ENCODE measurements at regions not wholly inside any gene's neighbourhood (a gene's known extent, or its start where the extent isn't known, plus 50 kb on each side); places are given as distances from the start of the nearest gene placed in this dataset.

DNA sequence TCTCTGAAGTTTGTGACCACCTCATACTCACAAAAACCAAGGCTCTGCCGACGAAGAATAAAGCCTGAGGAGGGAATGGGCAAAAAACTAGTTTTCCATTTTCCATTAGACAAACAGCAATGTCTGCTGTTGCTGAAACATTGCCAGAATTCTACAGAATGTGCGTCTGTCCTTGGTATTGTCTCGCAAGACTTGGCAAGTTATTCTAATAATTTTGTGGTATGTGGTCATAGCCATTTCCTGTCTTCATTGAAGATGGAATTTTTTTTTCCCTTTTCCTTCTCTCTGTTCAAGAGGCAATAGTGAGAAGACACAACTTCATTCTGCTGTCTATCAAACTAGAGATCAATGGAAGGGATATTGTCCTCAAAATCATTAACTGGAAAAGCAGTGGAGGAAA is 296.1 kb downstream of the RND3 start:
- TF ChIP-seq, protein P1, sequence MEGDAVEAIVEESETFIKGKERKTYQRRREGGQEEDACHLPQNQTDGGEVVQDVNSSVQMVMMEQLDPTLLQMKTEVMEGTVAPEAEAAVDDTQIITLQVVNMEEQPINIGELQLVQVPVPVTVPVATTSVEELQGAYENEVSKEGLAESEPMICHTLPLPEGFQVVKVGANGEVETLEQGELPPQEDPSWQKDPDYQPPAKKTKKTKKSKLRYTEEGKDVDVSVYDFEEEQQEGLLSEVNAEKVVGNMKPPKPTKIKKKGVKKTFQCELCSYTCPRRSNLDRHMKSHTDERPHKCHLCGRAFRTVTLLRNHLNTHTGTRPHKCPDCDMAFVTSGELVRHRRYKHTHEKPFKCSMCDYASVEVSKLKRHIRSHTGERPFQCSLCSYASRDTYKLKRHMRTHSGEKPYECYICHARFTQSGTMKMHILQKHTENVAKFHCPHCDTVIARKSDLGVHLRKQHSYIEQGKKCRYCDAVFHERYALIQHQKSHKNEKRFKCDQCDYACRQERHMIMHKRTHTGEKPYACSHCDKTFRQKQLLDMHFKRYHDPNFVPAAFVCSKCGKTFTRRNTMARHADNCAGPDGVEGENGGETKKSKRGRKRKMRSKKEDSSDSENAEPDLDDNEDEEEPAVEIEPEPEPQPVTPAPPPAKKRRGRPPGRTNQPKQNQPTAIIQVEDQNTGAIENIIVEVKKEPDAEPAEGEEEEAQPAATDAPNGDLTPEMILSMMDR (IDR thresholded peaks at IDR 0.05; ENCODE audit: low read depth, low read length, missing control alignments) = no peak
- in situ Hi-C loops (cut with HindIII; ENCODE audit: low sequenced_read_pairs) = no loop called here
- DNase-seq (ENCODE audit: low read depth) = peak; percentile 80
- no peak overlapping the region for H3K4me3 ChIP-seq (ENCODE audit: low read depth, low read length)

DNA sequence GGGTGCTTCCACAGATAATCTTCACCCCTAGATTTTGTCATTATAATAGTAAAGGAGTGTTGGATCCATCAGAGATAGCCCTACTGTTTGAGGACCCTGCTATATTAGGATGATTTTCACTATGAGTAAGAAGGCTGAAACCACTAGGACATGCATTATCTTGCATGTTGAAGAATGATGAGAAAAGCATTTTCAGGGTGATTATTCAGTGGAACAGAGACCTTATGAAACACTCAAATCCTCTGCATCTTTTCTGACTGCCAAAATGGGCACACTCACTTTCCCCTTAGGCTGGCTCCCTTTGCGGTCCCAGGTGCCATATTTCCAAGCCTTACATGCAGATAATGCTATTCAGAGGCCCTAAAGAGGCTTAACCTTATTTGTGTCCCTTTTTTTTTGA is 296.9 kb downstream of the RND3 start:
- no peak overlapping the region for H3K4me3 ChIP-seq (ENCODE audit: low read depth, low read length)
- TF ChIP-seq, protein P1 (IDR thresholded peaks at IDR 0.05; ENCODE audit: low read depth, low read length, missing control alignments) = no peak
- no peak for DNase-seq (ENCODE audit: low read depth)
- in situ Hi-C loops (cut with HindIII; ENCODE audit: low sequenced_read_pairs) = no loop called here

DNA sequence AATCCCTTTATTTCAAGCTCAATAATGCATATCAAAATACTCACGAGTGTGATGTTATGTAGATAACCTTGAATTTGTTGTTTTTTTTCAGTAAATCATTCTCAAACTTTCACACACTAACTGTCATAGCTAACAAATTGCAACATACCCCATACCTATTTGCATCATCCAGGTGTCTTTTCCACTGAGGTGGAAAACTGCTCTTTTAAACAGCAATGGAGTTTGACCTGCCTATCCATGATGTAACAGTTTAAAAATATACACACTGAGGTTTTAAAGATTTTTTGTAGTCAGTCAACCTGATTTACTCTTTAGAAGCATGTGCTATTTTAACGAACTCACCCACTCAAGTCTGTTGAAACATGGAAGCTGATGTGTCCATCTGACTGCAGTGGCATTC is 298.7 kb downstream of the RND3 start:
- in situ Hi-C loops (cut with HindIII; ENCODE audit: low sequenced_read_pairs) = no loop called here
- H3K4me3 ChIP-seq (ENCODE audit: low read depth, low read length) = no peak overlapping the region
- TF ChIP-seq, protein P1 (IDR thresholded peaks at IDR 0.05; ENCODE audit: low read depth, low read length, missing control alignments) = no peak
- DNase-seq (ENCODE audit: low read depth) = no peak

DNA sequence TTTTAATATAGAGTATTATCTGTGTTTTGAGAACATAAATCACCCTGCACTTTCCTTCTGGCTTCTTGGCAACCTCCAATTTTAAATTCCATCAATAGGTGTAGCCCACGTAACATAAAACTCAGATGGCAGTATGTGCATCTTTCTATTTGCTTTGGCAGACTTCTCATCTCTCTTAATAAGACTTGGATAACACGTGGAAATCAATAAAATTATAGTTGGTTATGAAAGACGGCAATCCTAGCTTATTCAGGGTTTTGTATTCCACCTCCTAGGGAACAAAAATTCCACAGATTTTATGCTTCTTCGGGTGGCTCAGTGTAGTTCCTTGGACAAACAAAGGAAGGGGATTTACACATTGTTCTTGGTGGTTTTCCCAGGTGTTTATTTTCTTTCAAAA is 299.3 kb downstream of the RND3 start:
- in situ Hi-C loops (cut with HindIII; ENCODE audit: low sequenced_read_pairs) = no loop called here

DNA sequence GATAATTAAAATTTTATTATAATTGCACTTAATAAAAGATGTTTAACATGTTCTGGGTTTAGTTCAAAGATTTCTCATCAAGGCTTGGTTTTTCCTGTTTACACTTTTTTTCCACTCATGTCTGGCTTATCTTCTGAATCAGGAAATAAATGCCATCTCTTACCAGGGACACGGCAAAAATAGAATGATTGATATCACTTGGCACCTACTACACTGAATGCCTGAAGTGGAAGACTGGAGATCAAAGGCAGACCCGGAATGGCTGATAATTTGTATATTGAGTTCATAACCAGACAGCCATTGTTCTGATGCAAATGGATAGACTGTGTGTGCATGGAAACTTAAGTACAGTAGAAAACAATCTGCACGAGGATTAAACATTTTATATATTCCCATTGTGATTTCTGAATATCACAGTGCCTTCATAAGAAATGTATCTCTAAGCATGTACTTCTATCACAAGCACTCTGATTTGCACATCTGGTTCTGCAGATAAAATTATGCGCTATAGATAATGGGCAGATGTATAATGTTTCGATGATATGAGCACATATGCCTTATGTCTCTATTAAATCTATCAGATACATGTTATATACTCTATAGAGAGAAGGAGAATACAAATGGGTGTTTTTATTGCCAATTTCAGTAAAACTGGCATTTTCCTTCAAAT is 304.8 kb downstream of the RND3 start:
- TF ChIP-seq, protein P1 (IDR thresholded peaks at IDR 0.05; ENCODE audit: low read depth, low read length, missing control alignments) = no peak
- no peak overlapping the region for H3K4me3 ChIP-seq (ENCODE audit: low read depth, low read length)
- in situ Hi-C loops (cut with HindIII; ENCODE audit: low sequenced_read_pairs) = no loop called here
- DNase-seq (ENCODE audit: low read depth) = no peak

More for the DNA sequence above, 299.3 kb downstream of the RND3 start:
- peak; percentile 70 for DNase-seq (ENCODE audit: low read depth)
- TF ChIP-seq, protein P1 (IDR thresholded peaks at IDR 0.05; ENCODE audit: low read depth, low read length, missing control alignments) = no peak
- no peak overlapping the region for H3K4me3 ChIP-seq (ENCODE audit: low read depth, low read length)

DNA sequence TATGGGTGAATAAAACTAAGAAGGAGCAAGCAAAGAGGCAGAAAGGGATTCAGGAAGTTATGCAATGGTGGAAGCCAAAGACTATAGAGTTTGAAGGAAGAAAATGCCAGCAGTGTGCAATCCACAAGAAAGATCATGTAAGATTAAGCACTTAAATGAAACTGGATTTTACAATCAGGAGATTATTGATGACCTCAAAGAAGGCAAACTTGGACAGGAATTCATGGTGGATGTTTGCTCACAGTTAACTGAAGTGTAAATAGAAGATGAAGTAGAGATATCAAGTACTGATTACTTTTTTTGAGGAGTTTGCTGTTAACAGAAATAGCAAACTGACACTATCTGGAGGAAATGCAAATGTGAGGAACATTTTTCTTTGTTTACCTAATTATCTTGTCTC is 308.9 kb downstream of the RND3 start:
- DNase-seq (ENCODE audit: low read depth) = no peak
- H3K4me3 ChIP-seq (ENCODE audit: low read depth, low read length) = no peak overlapping the region
- in situ Hi-C loops (cut with HindIII; ENCODE audit: low sequenced_read_pairs) = no loop called here
- TF ChIP-seq, protein P1 (IDR thresholded peaks at IDR 0.05; ENCODE audit: low read depth, low read length, missing control alignments) = no peak

Data from astrocyte of the cerebellum (primary cell).